Panc1 (cell line): ENCODE measurements at regions not wholly inside any gene's neighbourhood (a gene's known extent, or its start where the extent isn't known, plus 50 kb on each side); places are given as distances from the start of the nearest gene placed in this dataset.

ENCODE experiments used
- ATAC-seq: fragments of 200-7000 bp; cut with Tn5 transposase; 2 replicates; pipeline ENCODE4 v1.9.1; 2020; ENCODE audit warnings: mild to moderate bottlenecking, moderate library complexity
- BruUV-seq: library from RNA; stranded (reverse); fragments of 400-500 nt; replicated peaks from 2 replicates; lab custom pipeline; 2021; lab: Mats Ljungman, UMichigan
- CTCF ChIA-PET: fragments of 300-600 bp; sonication (Branson Sonifier 250); formaldehyde crosslinking; loops from one replicate; lab custom pipeline; 2022; ENCODE audit warnings: antibody characterized with exemption; lab: Charles Lee
- POLR2A ChIA-PET: fragments of 300-600 bp; sonication (Branson Sonifier 250); formaldehyde crosslinking; loops from one replicate; lab custom pipeline; 2022; ENCODE audit warnings: antibody characterized with exemption; lab: Charles Lee
- DNase-seq: peaks from one replicate; pipeline ENCODE4 v3.0.0-alpha.2; 2010; ENCODE audit warnings: low read depth, low spot score
- H3K27ac ChIP-seq: 2 replicates; pipeline ENCODE4 v1.5.1; 2011; ENCODE audit warnings: mild to moderate bottlenecking, low read length, inconsistent platforms
- H3K27me3 ChIP-seq: fragments of 200-500 bp; sonication (Bioruptor generic); 2 replicates; pipeline ENCODE4 v1.6.0; 2014; ENCODE audit warnings: low read length, inconsistent platforms; ENCODE audit not compliant: control insufficient read depth, insufficient read depth
- H3K36me3 ChIP-seq: fragments of 200-500 bp; sonication (Bioruptor generic); 2 replicates; pipeline ENCODE4 v1.5.1; 2014; ENCODE audit warnings: inconsistent platforms, mild to moderate bottlenecking, low read length, moderate library complexity; ENCODE audit not compliant: control insufficient read depth, insufficient read depth
- H3K4me1 ChIP-seq: 2 replicates; pipeline ENCODE4 v1.5.1; 2011; ENCODE audit warnings: inconsistent platforms, mild to moderate bottlenecking, low read length, moderate library complexity; ENCODE audit not compliant: control insufficient read depth, insufficient read depth
- H3K4me3 ChIP-seq, 2 experiments: 2 replicates each; pipeline ENCODE4 v1.5.1; 2011 to 2012; ENCODE audit warnings: low read depth in 2 of 2, low read length in 2 of 2, mild to moderate bottlenecking in 2 of 2, inconsistent platforms in 1 of 2, moderate library complexity in 1 of 2
- H3K9me3 ChIP-seq: fragments of 200-500 bp; sonication (Bioruptor generic); 2 replicates; pipeline ENCODE4 v1.5.1; 2014; ENCODE audit warnings: low read depth, mild to moderate bottlenecking, inconsistent platforms, low read length, moderate library complexity; ENCODE audit not compliant: control insufficient read depth, insufficient read depth
- POLR2AphosphoS5 ChIP-seq: IDR thresholded peaks from 2 replicates; pipeline ENCODE4 v1.6.1; 2012; ENCODE audit warnings: mild to moderate bottlenecking, low read depth, low read length, moderate library complexity
- SIN3A ChIP-seq: IDR thresholded peaks from 2 replicates; pipeline ENCODE4 v1.6.1; 2012; ENCODE audit warnings: low read depth, mild to moderate bottlenecking, low read length, moderate library complexity, borderline replicate concordance; ENCODE audit not compliant: insufficient read depth
- TCF7L2 ChIP-seq: IDR thresholded peaks from 2 replicates; pipeline ENCODE4 v1.6.1; 2011; ENCODE audit warnings: mild to moderate bottlenecking, low read depth, low read length, inconsistent platforms
- in situ Hi-C: cut with HindIII; loops from 2 replicates; pipeline ENCODE4 v1.10.0; 2016; ENCODE audit warnings: low sequenced_read_pairs, low pct_unique_long_range_greater_than_20kb
- intact Hi-C: fragments of 100-400 bp; cut with micrococcal nuclease; formaldehyde crosslinking; loops from one replicate; pipeline ENCODE4 v1.10.0; 2022; ENCODE audit not compliant: unreplicated experiment
- TF ChIP-seq, protein P1 (sequence below): fragments of 450-650 bp; IDR thresholded peaks from 2 replicates; pipeline ENCODE4 v1.5.1; 2017; ENCODE audit warnings: mild to moderate bottlenecking
- TF ChIP-seq, protein P2 (sequence below), 2 experiments: IDR thresholded peaks; 2 replicates each; pipeline ENCODE4 v1.6.1; 2011 to 2012; ENCODE audit warnings: low read depth in 2 of 2, control low read depth in 1 of 2, low read length in 1 of 2, mild to moderate bottlenecking in 1 of 2, moderate library complexity in 1 of 2; ENCODE audit not compliant: insufficient read depth in 1 of 2

DNA sequence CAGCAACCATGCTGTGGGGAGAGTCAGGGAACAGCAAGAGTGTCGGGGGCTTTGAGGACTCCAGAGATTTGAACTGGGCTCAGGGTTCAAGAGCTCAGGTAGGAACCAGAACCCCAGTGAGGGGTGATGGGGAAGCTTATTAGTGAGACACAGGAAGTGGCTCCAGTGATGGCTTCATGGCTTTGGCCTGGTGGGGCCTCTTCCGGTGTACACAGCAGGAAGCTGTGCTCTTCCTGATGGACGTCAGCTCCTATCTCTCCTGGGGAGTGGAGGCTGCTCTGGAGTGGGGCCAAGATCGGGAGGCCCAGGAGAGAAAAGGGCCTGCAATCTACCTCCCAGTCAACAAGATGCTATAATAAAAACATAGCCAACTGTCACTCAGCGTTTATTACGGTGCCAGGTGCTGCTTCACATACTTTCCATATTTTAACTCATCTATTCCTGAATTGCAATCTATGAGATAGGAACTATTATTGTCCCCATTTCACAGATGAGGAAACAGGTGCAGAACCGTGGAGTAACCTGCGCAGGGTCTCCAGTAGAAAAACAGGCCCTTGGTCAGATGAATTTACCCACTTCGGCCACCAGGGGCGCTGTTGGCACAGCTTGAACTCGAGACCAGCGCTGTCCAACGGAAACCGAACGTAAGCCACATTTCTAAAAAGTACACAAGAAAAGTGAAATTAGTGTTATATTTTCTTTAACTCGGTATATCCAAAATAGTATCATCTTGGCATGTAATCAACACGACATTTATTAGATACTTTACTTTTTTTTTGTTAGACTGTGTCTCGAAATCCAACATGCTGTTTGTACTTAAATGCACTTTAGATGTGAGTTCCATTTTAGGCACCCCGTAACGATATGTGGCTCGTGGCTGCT is 63.6 kb upstream of the DLK1 start:
- intact Hi-C loops: no loop called here

DNA sequence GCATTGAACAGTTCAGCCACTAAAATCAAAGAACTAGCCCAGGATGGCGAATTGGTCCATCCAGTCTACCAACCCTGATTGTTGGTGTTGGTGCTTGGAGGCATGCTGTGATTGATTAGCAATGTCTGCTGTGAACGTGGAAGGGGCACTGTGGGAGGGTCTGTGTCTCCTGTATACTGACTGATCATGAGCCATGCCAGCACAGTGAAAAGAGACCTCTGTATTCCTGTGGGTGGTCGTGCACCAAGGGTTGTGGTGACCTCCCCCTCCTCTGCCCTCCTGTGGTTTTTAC is 63.0 kb upstream of the DLK1 start:
- Histone ChIP-seq H3K27ac (peak overlapping the region; percentile 51; the same call in 1 of the 2 replicates), H3K4me1 (peaks cover 47% of the 10 kb centered on the region), H3K36me3 (no peaks in the 10 kb centered on the region), H3K9me3 (no peaks in the 10 kb centered on the region), H3K4me3 (no peak overlapping the region), H3K27me3 (no peaks in the 10 kb centered on the region)
- ChIA-PET POLR2A (no interaction called here), CTCF (interaction anchor here (1.0 kb wide), 1 partner anchor 13 kb away, joined by 4 read pairs; no protein-coding TSS in a partner anchor)
- no peak for TF ChIP-seq POLR2AphosphoS5
- TF ChIP-seq, protein P1, sequence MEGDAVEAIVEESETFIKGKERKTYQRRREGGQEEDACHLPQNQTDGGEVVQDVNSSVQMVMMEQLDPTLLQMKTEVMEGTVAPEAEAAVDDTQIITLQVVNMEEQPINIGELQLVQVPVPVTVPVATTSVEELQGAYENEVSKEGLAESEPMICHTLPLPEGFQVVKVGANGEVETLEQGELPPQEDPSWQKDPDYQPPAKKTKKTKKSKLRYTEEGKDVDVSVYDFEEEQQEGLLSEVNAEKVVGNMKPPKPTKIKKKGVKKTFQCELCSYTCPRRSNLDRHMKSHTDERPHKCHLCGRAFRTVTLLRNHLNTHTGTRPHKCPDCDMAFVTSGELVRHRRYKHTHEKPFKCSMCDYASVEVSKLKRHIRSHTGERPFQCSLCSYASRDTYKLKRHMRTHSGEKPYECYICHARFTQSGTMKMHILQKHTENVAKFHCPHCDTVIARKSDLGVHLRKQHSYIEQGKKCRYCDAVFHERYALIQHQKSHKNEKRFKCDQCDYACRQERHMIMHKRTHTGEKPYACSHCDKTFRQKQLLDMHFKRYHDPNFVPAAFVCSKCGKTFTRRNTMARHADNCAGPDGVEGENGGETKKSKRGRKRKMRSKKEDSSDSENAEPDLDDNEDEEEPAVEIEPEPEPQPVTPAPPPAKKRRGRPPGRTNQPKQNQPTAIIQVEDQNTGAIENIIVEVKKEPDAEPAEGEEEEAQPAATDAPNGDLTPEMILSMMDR: no peak
- TF ChIP-seq, protein P2, sequence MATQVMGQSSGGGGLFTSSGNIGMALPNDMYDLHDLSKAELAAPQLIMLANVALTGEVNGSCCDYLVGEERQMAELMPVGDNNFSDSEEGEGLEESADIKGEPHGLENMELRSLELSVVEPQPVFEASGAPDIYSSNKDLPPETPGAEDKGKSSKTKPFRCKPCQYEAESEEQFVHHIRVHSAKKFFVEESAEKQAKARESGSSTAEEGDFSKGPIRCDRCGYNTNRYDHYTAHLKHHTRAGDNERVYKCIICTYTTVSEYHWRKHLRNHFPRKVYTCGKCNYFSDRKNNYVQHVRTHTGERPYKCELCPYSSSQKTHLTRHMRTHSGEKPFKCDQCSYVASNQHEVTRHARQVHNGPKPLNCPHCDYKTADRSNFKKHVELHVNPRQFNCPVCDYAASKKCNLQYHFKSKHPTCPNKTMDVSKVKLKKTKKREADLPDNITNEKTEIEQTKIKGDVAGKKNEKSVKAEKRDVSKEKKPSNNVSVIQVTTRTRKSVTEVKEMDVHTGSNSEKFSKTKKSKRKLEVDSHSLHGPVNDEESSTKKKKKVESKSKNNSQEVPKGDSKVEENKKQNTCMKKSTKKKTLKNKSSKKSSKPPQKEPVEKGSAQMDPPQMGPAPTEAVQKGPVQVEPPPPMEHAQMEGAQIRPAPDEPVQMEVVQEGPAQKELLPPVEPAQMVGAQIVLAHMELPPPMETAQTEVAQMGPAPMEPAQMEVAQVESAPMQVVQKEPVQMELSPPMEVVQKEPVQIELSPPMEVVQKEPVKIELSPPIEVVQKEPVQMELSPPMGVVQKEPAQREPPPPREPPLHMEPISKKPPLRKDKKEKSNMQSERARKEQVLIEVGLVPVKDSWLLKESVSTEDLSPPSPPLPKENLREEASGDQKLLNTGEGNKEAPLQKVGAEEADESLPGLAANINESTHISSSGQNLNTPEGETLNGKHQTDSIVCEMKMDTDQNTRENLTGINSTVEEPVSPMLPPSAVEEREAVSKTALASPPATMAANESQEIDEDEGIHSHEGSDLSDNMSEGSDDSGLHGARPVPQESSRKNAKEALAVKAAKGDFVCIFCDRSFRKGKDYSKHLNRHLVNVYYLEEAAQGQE (IDR thresholded peaks at IDR 0.05; ENCODE audit: insufficient read depth in 1 of 2, low read depth in 2 of 2, low read length in 1 of 2): no peak
- TF ChIP-seq TCF7L2: no peak
- no peak for TF ChIP-seq SIN3A
- ATAC-seq (no peak), DNase-seq (no peak)
- intact Hi-C loops: no loop called here
- BruUV-seq: no TSS peak
- in situ Hi-C loops: no loop called here

More for the DNA sequence above, 63.6 kb upstream of the DLK1 start:
- H3K9me3 ChIP-seq: no peaks in the 10 kb centered on the region
- no TSS peak for BruUV-seq
- no peak overlapping the region for H3K4me3 ChIP-seq
- no peaks in the 10 kb centered on the region for H3K27me3 ChIP-seq
- peak overlapping the region; percentile 70 for H3K27ac ChIP-seq
- ATAC-seq (peak; percentile 43; the same call in 1 of the 2 replicates), DNase-seq (no peak)
- H3K36me3 ChIP-seq: no peaks in the 10 kb centered on the region
- in situ Hi-C loops: no loop called here
- POLR2A ChIA-PET: interaction anchor here (0.6 kb wide), 1 partner anchor 66 kb away, joined by 3 read pairs; no protein-coding TSS in a partner anchor
- peaks cover 50% of the 10 kb centered on the region for H3K4me1 ChIP-seq
- TF ChIP-seq, protein P1: peak; percentile 92
- TF ChIP-seq POLR2AphosphoS5 (no peak), TCF7L2 (no peak), SIN3A (no peak)
- TF ChIP-seq, protein P2 (IDR thresholded peaks at IDR 0.05; ENCODE audit: insufficient read depth in 1 of 2, low read depth in 2 of 2, low read length in 1 of 2): peak; percentile 72 to 84
- CTCF ChIA-PET: interaction anchor here (0.5 to 1.0 kb wide), 3 partner anchors 14 to 230 kb away, joined by 3 to 4 read pairs (median 4); no protein-coding TSS in a partner anchor
